Suprapubic skin (tissue), 4 donors: ENCODE measurements at regions not wholly inside any gene's neighbourhood (a gene's known extent, or its start where the extent isn't known, plus 50 kb on each side); places are given as distances from the start of the nearest gene placed in this dataset.

ENCODE experiments used
- DNase-seq, 2 donors: peaks; one replicate each; pipeline ENCODE4 v3.0.0-alpha.2; 2019; ENCODE audit warnings: low spot score in 2 of 2
- H3K27ac ChIP-seq: fragments of 200-600 bp; sonication (generic); one replicate; pipeline ENCODE4 v1.5.1; 2019
- H3K27me3 ChIP-seq: fragments of 200-600 bp; sonication (generic); one replicate; pipeline ENCODE4 v1.5.1; 2019
- H3K36me3 ChIP-seq: fragments of 200-600 bp; sonication (generic); one replicate; pipeline ENCODE4 v1.5.1; 2019
- H3K4me1 ChIP-seq: fragments of 200-600 bp; sonication (generic); one replicate; pipeline ENCODE4 v1.5.1; 2019
- H3K4me3 ChIP-seq: fragments of 200-600 bp; sonication (generic); one replicate; pipeline ENCODE4 v1.5.1; 2019; ENCODE audit warnings: mild to moderate bottlenecking
- H3K9me3 ChIP-seq: fragments of 200-600 bp; sonication (generic); one replicate; pipeline ENCODE4 v1.5.1; 2019
- CTCF ChIP-seq, 2 donors: fragments of 200-600 bp in 1 of 2; fragments of 450-650 bp in 1 of 2; sonication (generic) in 1 of 2; IDR thresholded peaks; one replicate each; pipeline ENCODE4 v1.5.1; 2016 to 2019; ENCODE audit warnings: antibody characterized with exemption in 2 of 2, mild to moderate bottlenecking in 1 of 2, moderate library complexity in 1 of 2
- EP300 ChIP-seq: sonication (generic); formaldehyde crosslinking; IDR thresholded peaks from one replicate; pipeline ENCODE4 v1.6.1; 2017; ENCODE audit warnings: antibody characterized with exemption
- POLR2A ChIP-seq, 2 donors: fragments of 450-650 bp; IDR thresholded peaks; one replicate each; pipeline ENCODE4 v1.6.1; 2017; ENCODE audit warnings: antibody characterized with exemption in 2 of 2, mild to moderate bottlenecking in 2 of 2, moderate library complexity in 2 of 2
- POLR2AphosphoS5 ChIP-seq, 3 donors: sonication (generic); formaldehyde crosslinking; IDR thresholded peaks; one replicate each; pipeline ENCODE4 v1.6.1; 2017; ENCODE audit warnings: antibody characterized with exemption in 3 of 3
- WGBS: methylation state at CpG from one replicate; pipeline ENCODE4 v1.1.5; 2018; 5-methylcytosine and 5-hydroxymethylcytosine counted together

GRCh38 chr4:32830160-32830559, 2110.0 kb downstream of the PCDH7 start:
- Histone ChIP-seq H3K4me3 (no peak overlapping the region), H3K4me1 (no peaks in the 10 kb centered on the region), H3K27ac (no peak overlapping the region), H3K9me3 (peaks cover 5% of the 10 kb centered on the region), H3K27me3 (no peaks in the 10 kb centered on the region), H3K36me3 (no peaks in the 10 kb centered on the region)
- 82% methylated on average over 1 of the region's 1 CpG for WGBS
- TF ChIP-seq CTCF (IDR thresholded peaks at IDR 0.05) (no peak), POLR2AphosphoS5 (IDR thresholded peaks at IDR 0.05) (no peak), POLR2A (IDR thresholded peaks at IDR 0.05) (no peak), EP300 (no peak)
- DNase-seq: no peak

GRCh38 chr4:32831104-32831503, 2110.9 kb downstream of the PCDH7 start:
- no peaks in the 10 kb centered on the region for H3K9me3 ChIP-seq
- no peak overlapping the region for H3K27ac ChIP-seq
- no peak overlapping the region for H3K4me3 ChIP-seq
- no peaks in the 10 kb centered on the region for H3K4me1 ChIP-seq
- no peak for DNase-seq
- TF ChIP-seq POLR2AphosphoS5 (IDR thresholded peaks at IDR 0.05) (no peak), CTCF (IDR thresholded peaks at IDR 0.05) (no peak), EP300 (no peak), POLR2A (IDR thresholded peaks at IDR 0.05) (no peak)
- H3K36me3 ChIP-seq: no peaks in the 10 kb centered on the region
- no peaks in the 10 kb centered on the region for H3K27me3 ChIP-seq

GRCh38 chr4:32840461-32841189, 2120.5 kb downstream of the PCDH7 start:
- no peaks in the 10 kb centered on the region for H3K4me1 ChIP-seq
- no peak overlapping the region for H3K27ac ChIP-seq
- no peak for DNase-seq
- TF ChIP-seq POLR2AphosphoS5 (IDR thresholded peaks at IDR 0.05): no peak
- no peak for TF ChIP-seq EP300
- no peak for TF ChIP-seq CTCF (IDR thresholded peaks at IDR 0.05)
- no peaks in the 10 kb centered on the region for H3K9me3 ChIP-seq
- WGBS: 74% methylated on average over 4 of the region's 4 CpGs
- H3K4me3 ChIP-seq: no peak overlapping the region
- no peaks in the 10 kb centered on the region for H3K27me3 ChIP-seq
- H3K36me3 ChIP-seq: no peaks in the 10 kb centered on the region

DNA sequence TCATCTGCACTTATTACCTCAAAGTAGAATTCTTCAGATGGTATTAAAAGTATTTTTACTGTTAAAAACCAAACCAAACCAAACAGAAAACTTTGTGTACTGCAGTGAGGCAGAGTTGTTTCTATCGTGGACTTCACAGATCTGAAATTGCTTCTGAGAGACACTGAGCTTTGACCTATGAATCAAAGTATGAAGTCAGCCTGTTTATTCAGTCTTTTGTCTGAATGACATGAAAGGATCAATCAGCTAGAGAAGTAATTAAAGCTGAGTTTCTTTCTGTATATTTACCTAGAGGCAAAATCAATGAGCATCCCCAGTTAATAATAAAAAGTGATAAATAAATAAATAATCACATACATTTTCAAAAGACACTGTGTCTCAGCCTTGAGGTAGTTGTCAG, 2121.0 kb downstream of the PCDH7 start:
- WGBS: 62% methylated on average over 1 of the region's 1 CpG
- no peak for TF ChIP-seq CTCF (IDR thresholded peaks at IDR 0.05)
- no peak for TF ChIP-seq POLR2A (IDR thresholded peaks at IDR 0.05)
- no peak for TF ChIP-seq EP300
- no peak for TF ChIP-seq POLR2AphosphoS5 (IDR thresholded peaks at IDR 0.05)
- Histone ChIP-seq H3K36me3 (no peaks in the 10 kb centered on the region), H3K27ac (no peak overlapping the region), H3K4me1 (no peaks in the 10 kb centered on the region), H3K27me3 (no peaks in the 10 kb centered on the region), H3K4me3 (no peak overlapping the region), H3K9me3 (no peaks in the 10 kb centered on the region)
- DNase-seq: no peak

- Histone ChIP-seq H3K36me3 (no peaks in the 10 kb centered on the region), H3K4me1 (no peaks in the 10 kb centered on the region), H3K27ac (no peak overlapping the region), H3K9me3 (no peaks in the 10 kb centered on the region), H3K27me3 (no peaks in the 10 kb centered on the region), H3K4me3 (no peak overlapping the region)
- DNase-seq: no peak
- 78% methylated on average over 3 of the region's 3 CpGs for WGBS
- no peak for TF ChIP-seq EP300
- TF ChIP-seq CTCF (IDR thresholded peaks at IDR 0.05): no peak
- no peak for TF ChIP-seq POLR2A (IDR thresholded peaks at IDR 0.05)
- TF ChIP-seq POLR2AphosphoS5 (IDR thresholded peaks at IDR 0.05): no peak
Measured at GRCh38 chr4:32847461-32847860, 2127.3 kb downstream of the PCDH7 start.
